Activated T-cell treated with anti-CD3 and anti-CD28 coated beads, Interleukin-2, amount 50 U/mL, for 72 hours (primary cell): ENCODE measurements at regions not wholly inside any gene's neighbourhood (a gene's known extent, or its start where the extent isn't known, plus 50 kb on each side); places are given as distances from the start of the nearest gene placed in this dataset.

Experiments
- ATAC-seq, 2 donors: fragments of 150-1000 bp; cut with Tn5 transposase; replicated peaks in 1 of 2; 2 replicates each; pipeline ENCODE4 v1.10.0; 2021; ENCODE audit warnings: moderate library complexity in 2 of 2, mild to moderate bottlenecking in 1 of 2
- DNase-seq, 2 donors: peaks; one replicate each; pipeline ENCODE4 v3.0.0; 2021 to 2022; ENCODE audit warnings: mixed read lengths in 1 of 2
- H3K27ac Mint-ChIP-seq: one replicate; pipeline ENCODE4 v1.8.0; 2022; ENCODE audit warnings: mild to moderate bottlenecking, moderate library complexity, mixed read lengths
- H3K27me3 Mint-ChIP-seq: one replicate; pipeline ENCODE4 v1.8.0; 2022; ENCODE audit warnings: low read depth, mixed read lengths
- H3K36me3 Mint-ChIP-seq, 2 donors: one replicate each; pipeline ENCODE4 v1.8.0; 2022; ENCODE audit warnings: mixed read lengths in 2 of 2, mild to moderate bottlenecking in 1 of 2; ENCODE audit not compliant: insufficient read depth in 2 of 2
- H3K4me1 Mint-ChIP-seq: one replicate; pipeline ENCODE4 v1.8.0; 2022; ENCODE audit warnings: low read depth, mixed read lengths
- H3K4me3 Mint-ChIP-seq, 2 donors: one replicate each; pipeline ENCODE4 v1.8.0; 2022; ENCODE audit warnings: mild to moderate bottlenecking in 2 of 2, mixed read lengths in 2 of 2, moderate library complexity in 2 of 2
- H3K9me3 Mint-ChIP-seq, 2 donors: one replicate each; pipeline ENCODE4 v1.8.0; 2022; ENCODE audit warnings: mixed read lengths in 2 of 2

- Mint-ChIP-seq H3K4me1 (peaks cover 77% of the 10 kb centered on the region), H3K36me3 (no peaks in the 10 kb centered on the region), H3K27me3 (peaks cover 11% of the 10 kb centered on the region), H3K9me3 (no peaks in the 10 kb centered on the region), H3K4me3 (peak overlapping the region; percentile 24 to 29), H3K27ac (peak overlapping the region; percentile 33)
- ATAC-seq = peak; percentile 24 to 36
- DNase-seq = no peak
Observed at GRCh38 chr6:11429577-11429976, 108.0 kb upstream of the TMEM170B start.

DNA sequence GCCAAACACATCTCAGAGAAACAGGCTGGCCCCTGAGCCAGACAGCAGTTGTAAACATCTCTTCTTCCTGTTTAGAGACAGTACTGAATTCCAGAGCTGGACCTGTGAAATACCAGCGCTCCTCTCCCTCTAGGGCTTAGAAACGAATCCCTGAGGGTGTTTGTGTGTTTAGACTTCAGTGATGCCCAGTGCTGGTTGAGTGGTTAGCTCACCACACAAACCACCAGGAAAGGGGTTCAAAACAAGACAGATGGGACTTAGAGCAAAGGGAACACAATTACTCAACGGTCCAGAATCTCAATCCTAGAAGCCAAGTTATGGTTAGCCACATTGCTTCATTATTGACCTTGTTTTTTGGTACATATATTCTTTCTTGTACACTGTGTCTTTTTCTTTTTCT lies 108.7 kb upstream of the TMEM170B start:
- ATAC-seq (peak; percentile 56 to 65), DNase-seq (peak in 1 of 2 donors; percentile 16)
- H3K4me3 Mint-ChIP-seq = peak overlapping the region in 1 of 2 donors; percentile 29
- no peak overlapping the region for H3K27ac Mint-ChIP-seq
- peaks cover 18% of the 10 kb centered on the region for H3K27me3 Mint-ChIP-seq
- H3K36me3 Mint-ChIP-seq = no peaks in the 10 kb centered on the region
- no peaks in the 10 kb centered on the region for H3K9me3 Mint-ChIP-seq
- H3K4me1 Mint-ChIP-seq = peaks cover 77% of the 10 kb centered on the region

DNA sequence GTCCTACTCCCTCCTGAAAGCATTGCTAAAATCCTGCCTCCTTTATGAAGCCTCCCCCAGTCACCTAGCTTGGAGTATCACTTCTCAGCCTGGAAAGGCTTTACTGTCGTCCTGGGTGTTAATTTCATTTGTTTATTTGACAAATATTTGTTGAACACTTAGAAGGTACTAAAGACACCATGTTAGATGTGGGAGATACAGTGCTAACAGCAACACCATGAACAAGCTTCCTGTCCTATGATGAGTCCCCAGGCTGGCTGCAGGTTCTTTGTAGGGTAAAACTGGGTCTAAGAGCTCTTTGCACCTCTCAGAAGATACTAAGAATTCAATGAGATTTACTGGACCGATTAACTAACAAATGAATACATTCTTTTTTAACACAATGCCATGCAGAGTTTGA lies 109.2 kb upstream of the TMEM170B start:
- Mint-ChIP-seq H3K36me3 (no peaks in the 10 kb centered on the region), H3K27me3 (peaks cover 19% of the 10 kb centered on the region), H3K9me3 (no peaks in the 10 kb centered on the region), H3K4me3 (no peak overlapping the region), H3K4me1 (peaks cover 77% of the 10 kb centered on the region), H3K27ac (peak overlapping the region; percentile 6)
- DNase-seq (no peak), ATAC-seq (no peak)

GRCh38 chr6:11427723-11428245 lies 109.8 kb upstream of the TMEM170B start:
- Mint-ChIP-seq H3K27ac (no peak overlapping the region), H3K4me3 (no peak overlapping the region), H3K27me3 (peaks cover 19% of the 10 kb centered on the region), H3K4me1 (peaks cover 77% of the 10 kb centered on the region), H3K36me3 (no peaks in the 10 kb centered on the region), H3K9me3 (no peaks in the 10 kb centered on the region)
- ATAC-seq = no peak
- DNase-seq = no peak

GRCh38 chr6:11427091-11427722 lies 110.3 kb upstream of the TMEM170B start:
- Mint-ChIP-seq H3K36me3 (no peaks in the 10 kb centered on the region), H3K4me1 (peaks cover 74% of the 10 kb centered on the region), H3K9me3 (no peaks in the 10 kb centered on the region), H3K4me3 (no peak overlapping the region), H3K27me3 (peaks cover 19% of the 10 kb centered on the region), H3K27ac (no peak overlapping the region)
- ATAC-seq (no peak), DNase-seq (no peak)

- H3K9me3 Mint-ChIP-seq = no peaks in the 10 kb centered on the region
- H3K36me3 Mint-ChIP-seq = no peaks in the 10 kb centered on the region
- peaks cover 19% of the 10 kb centered on the region for H3K27me3 Mint-ChIP-seq
- no peak for ATAC-seq
- peaks cover 74% of the 10 kb centered on the region for H3K4me1 Mint-ChIP-seq
- DNase-seq = no peak
- no peak overlapping the region for H3K27ac Mint-ChIP-seq
- H3K4me3 Mint-ChIP-seq = no peak overlapping the region
Observed at GRCh38 chr6:11426571-11426970, 111.0 kb upstream of the TMEM170B start.

DNA sequence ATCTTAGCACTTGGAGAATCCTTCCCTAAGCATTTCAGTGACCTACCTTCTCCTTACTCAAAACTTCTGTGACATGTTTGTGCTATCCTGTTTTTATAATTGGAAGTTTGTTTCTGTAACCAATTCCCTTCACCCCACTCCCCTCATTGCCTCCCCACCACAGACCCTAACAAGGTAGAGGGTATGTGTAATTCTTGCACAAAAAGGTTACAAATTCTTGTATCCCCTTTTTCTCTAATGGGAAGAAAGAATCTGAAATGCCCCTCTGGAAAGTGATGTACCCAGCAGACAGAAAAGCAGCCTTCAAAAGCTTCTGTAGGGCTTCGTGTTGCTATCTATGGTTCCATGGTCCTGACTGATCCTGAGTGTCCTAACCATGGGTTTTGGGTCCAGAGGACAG lies 111.7 kb upstream of the TMEM170B start:
- H3K9me3 Mint-ChIP-seq = no peaks in the 10 kb centered on the region
- no peak overlapping the region for H3K27ac Mint-ChIP-seq
- H3K4me3 Mint-ChIP-seq = no peak overlapping the region
- peaks cover 72% of the 10 kb centered on the region for H3K4me1 Mint-ChIP-seq
- peaks cover 19% of the 10 kb centered on the region for H3K27me3 Mint-ChIP-seq
- H3K36me3 Mint-ChIP-seq = no peaks in the 10 kb centered on the region
- DNase-seq = no peak
- no peak for ATAC-seq

- Mint-ChIP-seq H3K9me3 (no peaks in the 10 kb centered on the region), H3K27ac (no peak overlapping the region), H3K36me3 (peaks cover 0 to 1% of the 10 kb centered on the region in 2 donors), H3K4me1 (peaks cover 68% of the 10 kb centered on the region), H3K4me3 (no peak overlapping the region), H3K27me3 (peaks cover 19% of the 10 kb centered on the region)
- ATAC-seq (no peak), DNase-seq (no peak)
Observed at GRCh38 chr6:11425431-11425871, 112.1 kb upstream of the TMEM170B start.

GRCh38 chr6:11424395-11425034 lies 113.0 kb upstream of the TMEM170B start:
- Mint-ChIP-seq H3K27me3 (peaks cover 19% of the 10 kb centered on the region), H3K36me3 (peaks cover 0 to 1% of the 10 kb centered on the region in 2 donors), H3K9me3 (no peaks in the 10 kb centered on the region), H3K4me1 (peaks cover 58% of the 10 kb centered on the region), H3K27ac (no peak overlapping the region), H3K4me3 (no peak overlapping the region)
- DNase-seq (no peak), ATAC-seq (no peak)

DNA sequence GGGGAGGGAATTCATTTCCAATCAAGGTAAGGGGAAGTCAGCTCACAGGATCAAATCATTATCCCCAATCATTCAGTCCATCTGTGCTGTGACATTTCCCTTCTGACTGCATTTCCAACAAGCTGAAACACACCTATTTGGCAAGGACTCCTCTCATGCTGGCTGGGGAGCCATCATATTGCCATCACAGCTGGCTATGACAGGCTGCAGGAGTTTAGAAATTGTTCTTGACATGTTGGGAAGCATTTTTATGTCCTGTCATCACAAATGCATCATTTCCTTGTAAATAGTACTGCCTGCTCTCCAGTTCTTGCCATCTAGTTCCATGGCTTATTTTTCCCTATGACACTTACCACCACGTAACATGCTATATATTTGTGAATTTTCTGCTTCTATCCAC lies 113.9 kb upstream of the TMEM170B start:
- no peak for ATAC-seq
- Mint-ChIP-seq H3K27me3 (peaks cover 19% of the 10 kb centered on the region), H3K36me3 (peaks cover 1 to 2% of the 10 kb centered on the region in 2 donors), H3K9me3 (no peaks in the 10 kb centered on the region), H3K4me3 (no peak overlapping the region), H3K4me1 (peaks cover 50% of the 10 kb centered on the region), H3K27ac (no peak overlapping the region)
- DNase-seq = no peak

GRCh38 chr6:11423072-11423471 lies 114.5 kb upstream of the TMEM170B start:
- Mint-ChIP-seq H3K27me3 (peaks cover 19% of the 10 kb centered on the region), H3K27ac (no peak overlapping the region), H3K36me3 (peaks cover 1 to 2% of the 10 kb centered on the region in 2 donors), H3K9me3 (no peaks in the 10 kb centered on the region), H3K4me3 (peak overlapping the region in 1 of 2 donors; percentile 24), H3K4me1 (peaks cover 44% of the 10 kb centered on the region)
- peak in 1 of 2 donors; percentile 9 for DNase-seq
- ATAC-seq = peak; percentile 53 to 90

- DNase-seq (no peak), ATAC-seq (no peak)
- H3K36me3 Mint-ChIP-seq = peaks cover 5 to 9% of the 10 kb centered on the region in 2 donors
- H3K4me3 Mint-ChIP-seq = no peak overlapping the region
- no peak overlapping the region for H3K27ac Mint-ChIP-seq
- peaks cover 33% of the 10 kb centered on the region for H3K4me1 Mint-ChIP-seq
- peaks cover 8% of the 10 kb centered on the region for H3K27me3 Mint-ChIP-seq
- peaks cover 2 to 4% of the 10 kb centered on the region in 2 donors for H3K9me3 Mint-ChIP-seq
Observed at GRCh38 chr6:11419763-11420453, 117.6 kb upstream of the TMEM170B start.

GRCh38 chr6:11418290-11418905 lies 119.2 kb upstream of the TMEM170B start:
- ATAC-seq = no peak
- Mint-ChIP-seq H3K36me3 (peaks cover 5 to 9% of the 10 kb centered on the region in 2 donors), H3K4me1 (peaks cover 34% of the 10 kb centered on the region), H3K4me3 (no peak overlapping the region), H3K27ac (no peak overlapping the region), H3K27me3 (no peaks in the 10 kb centered on the region), H3K9me3 (peaks cover 2 to 4% of the 10 kb centered on the region in 2 donors)
- no peak for DNase-seq
